ENCODE measurements at regions not wholly inside any gene's neighbourhood (a gene's known extent, or its start where the extent isn't known, plus 50 kb on each side); places are given as distances from the start of the nearest gene placed in this dataset.
"Not testable (repeated sequence)": the region's sequence is repeated elsewhere in the genome, so short reads cannot be mapped to it uniquely, and the experiment has no call there.

DNA sequence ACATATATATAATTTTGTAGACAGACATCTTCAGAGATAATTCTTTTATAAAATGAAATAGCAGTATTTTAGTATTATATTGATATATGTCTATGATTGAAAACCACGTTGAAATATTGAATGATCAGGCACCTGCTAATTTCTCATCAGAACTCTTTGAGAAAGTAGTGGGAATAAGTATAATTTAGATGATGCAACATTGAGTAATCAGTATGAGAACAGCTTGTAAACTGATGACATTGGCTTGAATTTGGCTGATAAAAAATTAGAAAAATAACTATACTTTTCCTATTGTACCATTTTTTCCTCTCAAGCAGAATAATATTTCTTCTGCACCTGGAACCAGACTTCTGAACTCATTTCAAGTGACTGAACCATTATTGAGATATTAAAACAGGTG is 1316.8 kb downstream of the NCAM2 start:
- DNase-seq = no peak

DNA sequence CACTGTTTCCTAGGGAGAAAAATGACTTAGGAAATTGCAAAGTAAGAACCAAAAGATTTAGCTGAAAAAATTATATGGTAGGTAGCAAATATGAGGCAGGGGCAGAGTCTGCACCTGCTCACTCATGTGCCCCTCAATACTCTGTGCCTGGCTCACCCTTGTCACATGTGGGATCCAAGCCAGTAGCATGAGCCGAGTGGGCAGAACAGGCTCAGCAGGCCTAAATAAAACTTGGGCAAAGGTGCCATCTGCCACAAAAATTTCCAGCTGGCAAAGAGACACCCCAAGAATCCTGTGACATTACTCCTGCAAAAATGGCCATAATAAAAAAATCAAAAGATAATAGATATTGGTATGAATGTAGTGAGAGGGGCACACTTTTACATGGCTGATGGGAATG is 1321.2 kb downstream of the NCAM2 start:
- DNase-seq = no peak

DNA sequence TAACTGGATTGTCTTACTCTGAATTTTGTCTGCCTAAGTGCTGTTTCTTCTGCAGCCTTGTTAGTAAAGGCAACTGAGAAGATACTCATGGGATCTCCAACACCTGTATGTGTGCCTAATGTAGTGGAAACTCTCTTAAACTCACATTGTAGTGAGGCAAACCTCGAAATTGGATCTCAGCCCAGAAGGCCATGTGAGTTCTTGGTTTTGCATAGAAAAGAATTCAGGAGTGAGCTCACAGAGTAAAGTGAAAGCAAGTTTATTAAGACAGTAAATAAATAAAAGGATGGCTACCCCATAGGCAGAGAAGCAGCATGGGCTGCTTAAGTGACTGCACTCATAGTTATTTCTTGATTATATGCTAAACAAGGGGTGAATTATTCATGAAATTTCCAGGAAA is 1344.7 kb downstream of the NCAM2 start:
- DNase-seq = no peak

DNA sequence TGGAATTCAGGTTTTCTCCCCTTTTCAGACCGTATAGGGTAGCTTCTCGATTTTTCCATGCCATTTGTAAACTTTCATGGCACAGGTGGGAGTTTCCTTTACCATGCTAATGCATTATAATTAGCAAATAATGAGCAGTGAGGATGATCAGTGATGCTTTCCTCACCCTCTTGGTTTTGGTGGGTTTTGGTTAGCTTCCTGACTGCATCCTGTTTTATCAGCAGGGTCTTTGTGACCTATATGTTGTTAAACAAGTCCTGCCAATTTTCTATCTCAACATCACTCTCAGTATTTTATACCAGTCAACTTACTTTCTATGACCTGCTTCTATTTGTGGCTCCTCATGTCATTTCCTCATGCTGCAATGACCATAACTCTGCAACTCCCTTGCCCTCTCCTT is 1345.1 kb downstream of the NCAM2 start:
- DNase-seq = no peak

DNA sequence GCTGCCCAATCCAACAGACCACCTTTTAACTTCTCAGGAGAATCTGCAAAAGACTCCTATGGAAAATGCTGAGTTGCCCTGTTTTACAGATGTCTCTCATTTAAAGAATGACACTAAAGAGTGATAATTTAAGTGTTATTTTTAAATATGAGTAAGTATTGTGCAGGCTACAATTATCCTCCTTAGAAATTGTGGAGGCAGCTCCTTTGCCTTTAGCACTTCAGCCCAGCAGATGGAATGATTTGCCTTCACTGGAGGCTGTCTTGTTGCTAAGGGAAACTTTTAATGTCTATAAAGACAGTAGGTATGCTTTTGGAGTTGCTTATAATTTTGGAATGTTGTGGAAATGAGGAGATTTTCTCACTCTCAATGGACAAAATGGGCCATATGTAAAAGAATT is 1345.5 kb downstream of the NCAM2 start:
- DNase-seq = no peak

DNA sequence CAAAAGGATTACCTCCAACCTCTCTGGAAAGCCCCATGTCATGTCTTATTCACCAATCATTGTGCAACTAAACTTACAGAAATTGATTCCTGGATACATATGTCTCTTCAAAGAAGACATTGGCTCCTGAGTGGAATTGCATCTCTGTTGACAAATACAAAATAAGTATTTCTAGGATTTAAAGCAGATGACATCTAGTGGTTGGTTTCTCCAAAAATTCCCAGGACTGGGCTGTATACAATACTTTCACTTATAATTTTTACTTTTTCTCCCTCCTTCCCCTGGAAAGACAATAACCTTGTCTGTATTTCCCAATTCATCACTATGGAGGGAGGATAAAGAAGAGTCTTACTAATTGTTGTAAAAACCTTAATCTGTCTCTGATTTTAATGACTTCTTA is 1347.4 kb downstream of the NCAM2 start:
- DNase-seq = no peak

DNA sequence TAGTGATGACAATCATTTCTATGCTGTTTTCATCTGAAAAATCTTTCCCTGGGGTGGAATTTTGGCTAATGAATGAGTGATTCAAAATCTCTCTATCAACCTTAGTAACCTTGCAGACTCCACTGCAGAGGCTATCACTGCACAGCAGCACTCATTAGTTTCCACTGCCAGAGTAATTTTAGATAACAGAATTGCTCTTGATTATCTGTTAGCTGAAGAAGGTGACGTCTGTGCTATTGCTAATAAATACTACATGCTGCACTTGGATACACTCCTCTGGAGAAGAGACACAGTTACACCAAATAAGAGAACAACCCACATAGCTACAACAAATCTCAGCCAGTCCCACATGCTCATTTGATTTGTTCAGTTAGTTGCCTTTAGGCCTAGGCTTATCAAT is 1348.4 kb downstream of the NCAM2 start:
- DNase-seq = no peak

DNA sequence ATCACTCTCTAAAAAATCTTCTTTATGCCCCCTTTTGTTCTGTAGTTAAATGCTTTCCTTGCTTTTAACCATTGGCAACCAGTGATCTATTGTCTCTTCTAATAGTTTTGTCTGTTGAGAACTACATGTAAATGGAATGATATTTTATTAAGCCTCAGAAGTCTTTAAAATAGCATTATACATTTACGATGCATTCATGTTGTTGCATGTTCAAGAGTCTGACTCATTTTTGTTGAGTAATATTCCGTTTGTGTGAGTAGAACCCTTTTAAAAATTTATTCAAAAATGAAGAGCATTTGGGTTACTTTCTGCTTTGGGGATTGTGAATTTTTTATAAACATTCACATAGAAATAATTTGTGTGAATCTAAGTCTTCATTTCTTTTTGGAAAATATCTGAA is 1352.9 kb downstream of the NCAM2 start:
- no peak for DNase-seq

DNA sequence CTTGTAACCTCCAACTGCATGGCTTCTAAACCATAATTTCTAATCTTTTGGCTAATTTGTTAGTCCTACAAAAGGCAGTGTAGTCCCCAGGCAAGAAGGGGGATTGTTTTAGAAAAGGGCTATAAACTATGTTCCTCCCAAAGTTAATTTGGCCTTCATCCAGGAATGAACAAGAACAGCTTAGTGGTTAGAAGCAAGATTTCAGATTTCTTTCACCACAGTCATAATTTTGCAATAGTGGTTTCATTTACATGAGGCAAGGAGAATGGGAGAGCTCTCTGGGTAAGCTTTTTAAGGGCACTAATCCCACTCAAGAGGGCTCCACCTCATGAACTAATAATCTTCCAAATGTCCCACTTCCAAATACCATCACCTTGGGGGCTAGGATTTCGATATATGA is 1353.9 kb downstream of the NCAM2 start:
- no peak for DNase-seq

DNA sequence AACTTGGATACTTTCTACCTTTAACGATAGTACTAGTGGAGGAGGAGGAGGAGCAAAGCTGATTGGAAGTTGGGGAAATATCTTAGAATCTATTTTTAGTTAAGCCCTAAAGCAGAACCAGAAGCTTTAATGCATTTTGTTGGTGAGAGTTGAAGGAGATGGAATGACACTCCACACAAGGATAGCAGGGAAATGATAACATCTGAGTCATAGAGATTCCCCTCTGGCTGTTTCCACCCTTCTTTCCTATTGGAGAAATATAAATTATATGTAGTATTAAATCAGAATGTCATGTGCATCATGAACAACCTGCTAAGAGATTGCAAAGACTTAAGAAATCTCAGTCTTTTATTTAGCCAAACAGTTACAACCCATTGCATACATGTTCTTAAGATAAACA is 1357.7 kb downstream of the NCAM2 start:
- DNase-seq = no peak

DNA sequence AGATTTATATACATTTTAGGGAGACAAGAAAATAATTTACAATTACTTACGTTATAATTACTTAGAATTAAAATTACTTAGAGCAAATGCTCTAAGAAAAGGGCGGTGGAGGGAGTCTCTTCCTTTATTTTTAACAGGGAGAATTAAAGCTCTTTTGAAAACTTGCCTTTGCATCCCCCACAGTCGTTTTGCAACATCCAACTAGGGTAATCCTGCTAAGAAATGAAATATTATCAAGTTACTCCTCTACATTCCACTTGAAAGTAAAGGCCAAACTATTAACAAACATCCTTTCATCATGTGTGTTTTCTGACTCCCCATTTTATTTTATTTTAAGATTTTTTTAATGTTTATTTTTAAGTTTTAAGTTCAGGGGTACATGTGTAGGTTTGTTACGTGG is 1358.5 kb downstream of the NCAM2 start:
- no peak for DNase-seq

DNA sequence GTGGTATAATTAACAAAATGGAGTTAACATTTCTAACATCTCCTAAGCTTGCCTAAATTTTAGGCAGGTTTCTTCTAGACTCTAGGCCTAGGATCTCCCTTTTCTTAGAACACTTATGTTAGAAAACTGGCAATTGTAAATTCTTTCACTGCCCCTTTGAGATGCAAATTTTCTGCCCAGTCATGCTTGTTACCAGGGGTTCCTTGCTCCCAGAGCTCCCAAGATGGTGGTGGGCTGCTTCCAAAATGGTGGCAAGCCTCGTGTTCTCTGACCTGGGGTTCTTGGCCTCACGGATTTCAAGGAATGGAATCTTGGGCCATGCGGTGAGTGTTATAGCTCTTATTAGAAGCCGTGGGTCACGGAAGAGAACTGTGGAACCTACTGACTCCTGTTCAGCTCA is 1361.4 kb downstream of the NCAM2 start:
- not testable (repeated sequence) for DNase-seq

DNA sequence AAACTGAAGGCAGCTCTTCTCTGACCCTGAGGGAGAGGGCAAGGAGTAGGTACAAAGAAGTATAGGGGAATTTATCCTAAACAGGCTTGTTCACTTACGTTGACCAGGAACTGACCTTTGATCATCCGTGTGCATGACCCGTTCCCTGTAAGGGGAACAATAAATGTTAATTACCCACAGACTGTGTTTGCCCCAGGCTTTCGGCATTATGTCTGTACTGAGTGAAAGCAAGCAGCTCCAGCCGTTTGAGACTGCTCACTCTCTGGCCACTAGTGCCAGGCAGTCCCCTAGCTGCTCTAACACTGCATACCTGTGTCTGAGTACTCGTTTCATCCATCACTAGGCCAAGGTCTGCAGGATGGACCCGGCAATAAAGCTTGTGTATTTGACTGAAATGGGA is 1365.3 kb downstream of the NCAM2 start:
- DNase-seq = no peak

DNA sequence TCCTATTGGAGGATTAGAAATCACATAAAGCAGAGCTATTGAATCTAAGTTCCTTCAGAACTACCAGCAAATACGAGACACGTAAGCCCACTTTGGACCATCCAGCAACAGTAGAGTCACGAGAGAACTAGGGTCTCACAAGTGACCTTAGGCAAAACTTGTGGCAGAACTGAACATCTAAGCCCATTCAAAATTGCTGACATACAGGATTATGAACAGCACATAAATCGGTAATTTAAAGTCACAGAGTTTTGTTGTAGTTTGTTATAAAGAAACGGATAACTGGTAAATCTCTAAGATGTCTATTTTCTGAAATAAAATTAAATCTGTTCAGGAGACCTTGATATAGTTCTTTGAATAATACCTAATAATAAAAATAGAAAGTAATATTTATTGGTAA is 1366.0 kb downstream of the NCAM2 start:
- DNase-seq = no peak

DNA sequence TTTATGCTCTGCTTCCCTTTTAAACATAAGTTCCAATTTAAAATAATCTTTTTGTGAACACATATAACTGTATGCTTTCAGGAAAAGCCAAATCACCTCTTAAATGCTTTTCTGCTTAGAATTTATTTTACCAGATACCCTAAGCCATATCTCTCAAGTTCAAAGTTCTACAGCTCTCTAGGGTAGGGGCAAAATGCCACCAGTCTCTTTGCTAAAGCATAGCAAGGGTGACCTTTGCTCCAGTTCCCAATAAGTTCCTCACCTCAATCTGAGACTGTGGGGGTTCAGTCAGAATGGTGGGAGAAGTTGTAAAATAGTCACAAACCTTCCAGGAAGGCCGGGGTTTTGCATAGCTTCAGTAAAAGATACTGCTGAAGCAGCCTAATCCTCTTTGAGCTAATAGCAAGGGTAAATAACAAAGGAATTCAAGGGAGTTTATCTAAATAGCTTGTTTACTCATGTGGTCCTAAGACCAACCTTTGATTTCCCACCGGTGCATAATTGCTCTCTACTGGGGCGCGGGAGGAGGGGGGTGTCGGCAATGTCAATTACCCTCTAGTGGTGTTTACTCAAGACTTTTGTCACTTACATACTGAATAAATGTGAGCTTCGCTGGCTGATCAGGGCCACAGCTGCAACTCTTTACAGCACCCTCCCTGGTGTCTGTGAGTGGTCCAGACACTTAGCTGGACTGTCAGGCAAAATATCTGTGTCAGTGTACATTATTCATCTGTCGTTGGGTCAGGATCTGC is 1376.2 kb downstream of the NCAM2 start:
- no peak for DNase-seq

DNA sequence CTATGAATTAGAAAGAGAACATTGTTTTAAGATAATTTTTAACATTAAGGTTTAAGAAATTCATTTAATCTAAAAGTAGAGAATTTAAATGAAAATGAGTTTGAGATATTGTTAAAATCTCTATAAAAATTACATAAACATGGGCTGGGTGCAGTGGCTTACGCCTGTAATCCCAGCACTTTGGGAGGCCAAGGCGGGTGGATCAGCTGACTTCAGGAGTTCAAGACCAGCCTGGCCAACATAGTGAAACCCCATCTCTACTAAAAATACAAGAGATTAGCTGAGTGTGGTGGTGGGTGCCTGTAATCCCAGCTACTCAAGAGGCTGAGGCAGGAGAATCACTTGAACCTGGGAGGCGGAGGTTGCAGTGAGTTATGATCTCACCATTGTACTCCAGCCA is 1379.6 kb downstream of the NCAM2 start:
- not testable (repeated sequence) for DNase-seq

DNA sequence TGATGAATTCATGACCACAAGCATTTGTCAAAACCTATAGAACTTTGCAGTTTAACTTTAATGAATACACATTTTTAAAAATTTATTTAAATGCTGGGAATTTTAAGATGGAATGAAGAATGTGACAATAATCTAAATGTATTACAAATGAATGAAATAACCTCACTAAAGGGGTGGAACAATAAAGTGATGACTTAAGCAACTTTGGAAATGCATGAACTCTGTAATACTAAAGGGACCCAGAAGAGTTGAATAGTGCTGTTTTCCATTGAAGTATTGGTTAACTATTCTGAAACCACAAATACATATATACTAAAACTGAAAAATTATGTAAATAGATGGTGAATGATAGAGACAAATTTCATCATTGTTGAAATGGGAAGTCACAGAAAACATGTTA is 1395.1 kb downstream of the NCAM2 start:
- DNase-seq = no peak

DNA sequence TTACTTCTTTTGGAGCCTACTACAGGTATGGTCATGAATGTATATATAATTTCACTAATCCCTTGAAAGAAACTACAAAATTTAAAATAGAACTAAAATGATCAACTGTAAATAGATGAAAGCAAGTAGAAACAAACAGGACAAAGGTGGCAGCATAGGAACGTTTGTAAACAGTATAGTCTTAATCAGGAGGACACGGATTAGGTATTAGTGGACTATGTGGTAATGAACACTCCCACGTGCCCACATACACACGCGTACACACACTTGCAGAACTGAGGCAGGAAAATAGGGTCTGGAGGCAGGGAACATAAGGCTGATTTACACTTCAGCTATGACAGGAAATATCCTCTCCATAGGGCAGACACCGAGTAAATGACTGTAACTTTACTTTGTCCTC is 1397.8 kb downstream of the NCAM2 start:
- DNase-seq = no peak

DNA sequence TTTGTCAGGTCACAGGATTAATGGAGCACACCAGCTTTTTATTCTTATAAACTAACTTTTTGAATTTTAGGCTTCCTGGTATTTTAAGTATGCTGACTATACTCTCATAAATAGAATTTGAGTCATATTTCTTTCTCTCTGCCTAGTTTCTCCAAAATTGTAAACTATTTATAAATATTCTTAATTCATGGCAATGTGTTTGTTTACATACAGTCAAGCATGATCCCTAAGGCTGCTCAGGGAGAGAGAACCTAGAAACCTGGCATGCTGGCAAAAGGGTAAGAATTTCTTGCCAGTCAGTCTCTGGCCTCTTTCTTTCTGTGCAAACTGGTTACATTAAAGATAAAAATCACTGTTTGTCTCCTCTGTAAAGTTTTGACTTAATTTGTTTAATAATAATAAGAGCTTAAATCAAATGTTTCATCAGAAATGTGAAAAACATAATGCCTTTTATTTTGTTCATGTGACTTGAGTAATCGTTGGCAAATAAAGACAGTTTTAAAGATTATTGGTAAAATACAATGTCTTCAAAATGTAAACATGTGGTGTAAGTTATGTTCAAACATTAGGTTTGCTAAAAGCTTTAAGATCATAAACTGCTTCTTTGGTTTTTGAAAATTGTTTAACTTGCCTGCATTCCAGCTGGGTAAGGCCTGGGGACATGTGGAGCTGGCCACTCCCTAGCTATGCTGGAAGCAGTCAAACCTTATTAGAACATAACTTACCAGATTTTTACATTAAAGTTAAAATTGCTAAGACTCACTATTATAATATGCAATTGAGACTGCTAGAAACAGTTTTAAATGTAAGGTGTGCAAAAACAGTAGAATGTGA is 1401.7 kb downstream of the NCAM2 start:
- no peak for DNase-seq

DNA sequence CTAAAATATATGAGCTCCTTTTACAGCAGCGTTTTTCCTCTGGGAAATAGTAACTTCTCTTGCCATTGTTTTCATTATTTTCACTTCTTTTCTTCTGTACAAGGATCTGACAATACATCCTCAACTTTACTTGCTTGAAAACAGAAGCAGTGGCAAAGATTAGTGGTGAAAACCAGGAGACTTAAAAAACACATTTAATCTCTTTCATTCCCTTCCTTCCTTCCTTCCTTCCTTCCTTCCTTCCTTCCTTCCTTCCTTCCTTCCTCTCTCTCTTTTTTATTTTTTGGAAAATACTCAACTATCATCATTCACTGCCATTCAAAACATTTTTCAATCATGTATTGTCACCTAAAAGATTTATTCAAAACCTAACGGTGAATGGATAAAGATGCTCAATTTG is 1411.4 kb downstream of the NCAM2 start:
- no peak for DNase-seq

DNA sequence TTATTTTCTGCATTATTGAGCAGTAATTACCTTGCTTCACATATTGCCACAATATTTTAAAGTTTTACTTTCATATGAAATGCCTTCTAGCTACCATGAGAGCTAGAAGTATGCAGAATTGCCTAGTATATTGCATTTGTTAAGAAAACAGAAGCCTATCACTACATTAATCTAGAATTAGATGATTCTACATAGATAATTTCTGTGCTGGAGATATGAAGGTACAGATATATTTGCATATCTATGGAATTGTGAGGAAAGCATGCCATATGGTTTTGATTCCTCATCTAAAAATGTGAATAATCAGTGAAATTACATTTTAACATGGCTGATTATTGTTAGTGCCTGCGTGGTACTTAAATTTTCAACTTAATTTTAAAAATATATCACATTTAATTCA is 1418.3 kb downstream of the NCAM2 start:
- no peak for DNase-seq

DNA sequence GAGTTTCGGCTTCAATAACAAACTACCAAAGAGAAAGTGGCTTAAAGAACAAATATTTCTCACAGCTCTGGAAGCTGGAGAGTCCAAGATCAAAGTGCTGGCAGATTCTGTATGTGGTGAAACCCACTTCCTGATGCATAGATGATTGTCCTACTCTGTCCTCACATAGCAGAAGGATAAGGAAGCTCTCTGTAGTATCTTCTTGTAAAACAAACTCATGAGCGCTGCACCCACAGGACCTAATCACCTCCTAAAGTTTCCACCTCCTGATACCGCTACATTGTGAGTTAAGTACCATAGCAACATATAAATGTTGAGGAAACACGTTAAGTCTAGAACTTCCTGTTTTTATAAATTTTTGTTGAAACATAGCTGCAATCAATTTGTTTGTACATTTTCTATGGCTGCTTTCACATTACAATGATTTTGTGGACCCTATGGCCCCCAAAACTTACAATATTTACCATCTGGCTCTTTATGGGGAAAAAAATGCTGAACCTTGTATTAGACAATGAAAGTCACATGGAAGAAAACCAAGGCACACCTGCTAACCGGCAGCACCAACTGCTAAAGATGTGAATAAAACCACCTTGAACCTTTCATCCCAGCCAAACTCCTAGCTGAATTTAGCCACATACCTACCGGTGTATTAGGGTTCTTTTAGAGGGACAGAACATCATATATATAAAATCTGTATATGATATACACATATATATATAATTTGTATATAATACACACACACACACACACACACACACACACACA is 1423.4 kb downstream of the NCAM2 start:
- DNase-seq = peak in 1 of 2 donors; percentile 89

DNA sequence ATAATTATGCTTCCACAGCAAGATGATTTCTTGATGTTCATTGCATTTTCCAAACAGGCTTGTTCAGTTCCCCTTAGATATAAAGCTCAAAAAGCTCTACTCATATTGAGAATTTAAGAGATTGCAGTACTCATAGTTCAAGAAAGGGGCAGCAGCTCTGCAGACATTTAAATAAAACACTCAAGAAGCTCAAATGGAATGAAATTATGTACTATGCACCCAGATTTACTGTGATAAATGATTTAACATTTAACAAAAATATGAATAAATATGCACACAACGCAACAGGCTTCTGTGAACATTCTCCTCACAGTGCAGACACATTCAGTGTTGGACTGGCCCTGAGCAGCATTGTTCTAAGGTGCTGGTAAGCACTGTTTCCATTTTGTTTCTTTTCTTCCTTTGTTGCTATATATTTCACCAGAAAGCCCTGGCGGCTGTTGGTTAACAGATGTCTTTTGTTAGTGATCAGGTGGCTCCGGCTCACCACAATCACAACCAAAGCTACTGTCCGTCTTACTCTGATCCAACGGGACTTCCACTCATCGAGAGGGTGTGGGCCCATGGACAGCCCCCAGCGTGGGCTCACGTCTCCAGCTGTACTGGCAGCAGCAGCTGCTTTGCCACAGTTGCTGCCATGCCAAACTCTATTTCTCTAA is 1440.3 kb downstream of the NCAM2 start:
- no peak for DNase-seq

All from bone marrow (tissue), 2 donors.